ENCODE measurements at regions not wholly inside any gene's neighbourhood (a gene's known extent, or its start where the extent isn't known, plus 50 kb on each side); places are given as distances from the start of the nearest gene placed in this dataset.

DNA sequence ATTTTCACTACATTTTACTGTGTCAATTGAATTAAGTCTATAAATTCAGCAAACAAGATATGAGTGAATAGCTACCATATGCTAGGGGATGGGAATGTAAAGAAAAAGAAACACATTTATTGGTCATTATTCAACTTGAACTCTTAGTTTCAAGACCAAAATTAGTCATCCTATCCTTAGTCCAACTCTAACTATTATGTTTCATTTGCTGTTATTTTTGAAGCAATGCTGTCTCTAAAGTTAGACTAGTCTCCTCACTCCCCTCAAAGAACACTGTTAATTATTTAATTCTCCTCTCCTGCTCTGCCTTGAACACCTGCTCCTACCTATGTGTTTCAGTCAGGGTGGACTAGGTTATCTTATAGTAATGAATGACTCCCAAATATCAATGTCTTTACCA lies 920.9 kb downstream of the TUSC7 start:
- POLR2A ChIA-PET (ENCODE audit: partially characterized antibody) = no interaction called here
- Histone ChIP-seq H2BK5ac (ENCODE audit: low read depth, low read length) (no peak overlapping the region), H3K4ac (replicated peaks; ENCODE audit: insufficient read length, low read depth, low read length) (no peak overlapping the region), H3K14ac (ENCODE audit: insufficient read length) (no peak overlapping the region), H4K8ac (ENCODE audit: extremely low read depth, insufficient read depth, low read length) (no peak overlapping the region), H3K79me1 (ENCODE audit: low read depth, low read length) (no peaks in the 10 kb centered on the region), H3K9me3 (ENCODE audit: insufficient read depth in 2 of 2, low read depth in 1 of 2, low read length in 1 of 2) (no peaks in the 10 kb centered on the region), H3K4me3 (ENCODE audit: extremely low read depth in 1 of 4, insufficient read depth in 2 of 4, low read depth in 3 of 4, low read length in 4 of 4) (no peak overlapping the region), H3K56ac (replicated peaks; ENCODE audit: insufficient read length, low read depth, low read length) (no peak overlapping the region), H2BK120ac (replicated peaks; ENCODE audit: low read depth, low read length) (no peak overlapping the region), H2AFZ (ENCODE audit: low read length) (no peak overlapping the region), H3K4me1 (replicated peaks in 1 of 4; ENCODE audit: control insufficient read depth in 3 of 4, insufficient read depth in 4 of 4, low read length in 3 of 4) (no peaks in the 10 kb centered on the region), H2AK5ac (ENCODE audit: low read depth, low read length) (no peak overlapping the region), H3K18ac (ENCODE audit: extremely low read depth, low read length) (no peak overlapping the region), H3K27me3 (replicated peaks in 1 of 4; ENCODE audit: control insufficient read depth in 3 of 4, extremely low read depth in 1 of 4, insufficient read depth in 3 of 4, low read length in 3 of 4) (no peaks in the 10 kb centered on the region), H2BK12ac (ENCODE audit: low read depth, low read length) (no peak overlapping the region), H3K9ac (replicated peaks in 1 of 4; ENCODE audit: extremely low read depth in 1 of 4, low read depth in 3 of 4, low read length in 3 of 4) (no peak overlapping the region), H3K23me2 (ENCODE audit: low read depth, low read length) (no peaks in the 10 kb centered on the region), H4K20me1 (replicated peaks in 1 of 2; ENCODE audit: control insufficient read depth in 1 of 2, insufficient read depth in 2 of 2, low read length in 2 of 2) (no peaks in the 10 kb centered on the region), H3K79me2 (ENCODE audit: control insufficient read depth in 1 of 2, insufficient read depth in 2 of 2, low read length in 2 of 2) (no peaks in the 10 kb centered on the region), H2BK20ac (ENCODE audit: low read length) (no peak overlapping the region), H3K23ac (ENCODE audit: insufficient read length) (no peak overlapping the region), H3K36me3 (ENCODE audit: control insufficient read depth in 2 of 4, insufficient read depth in 4 of 4, low read length in 3 of 4) (no peaks in the 10 kb centered on the region), H3K4me2 (ENCODE audit: insufficient read depth in 1 of 2, low read depth in 2 of 2, low read length in 2 of 2) (no peak overlapping the region), H2BK15ac (ENCODE audit: low read length) (no peak overlapping the region), H4K91ac (replicated peaks; ENCODE audit: insufficient read length, low read length) (no peak overlapping the region), H3K27ac (ENCODE audit: low read depth, low read length) (no peak overlapping the region), H4K5ac (ENCODE audit: insufficient read length, low read depth, low read length) (no peak overlapping the region)
- FAIRE-seq (no peak), DNase-seq (ENCODE audit: low read depth in 1 of 2, low spot score in 2 of 2) (no peak)
- TF ChIP-seq RFX5 (IDR thresholded peaks at IDR 0.05; ENCODE audit: borderline replicate concordance, low read depth, low read length) (no peak), BCL11A (IDR thresholded peaks at IDR 0.05; ENCODE audit: low read depth in 2 of 2, low read length in 2 of 2) (no peak), TAF7 (optimal IDR thresholded peaks at IDR 0.05; ENCODE audit: borderline replicate concordance, low read depth, low read length) (no peak), CHD2 (IDR thresholded peaks at IDR 0.05; ENCODE audit: low read length) (no peak), ZNF274 (IDR thresholded peaks at IDR 0.05; ENCODE audit: borderline replicate concordance, extremely low read depth, low read length) (no peak), KDM1A (IDR thresholded peaks at IDR 0.05; ENCODE audit: borderline replicate concordance, low read length) (no peak), EP300 (IDR thresholded peaks at IDR 0.05; ENCODE audit: borderline replicate concordance in 1 of 2, low read depth in 2 of 2, low read length in 2 of 2) (no peak), HDAC6 (IDR thresholded peaks at IDR 0.05; ENCODE audit: low read depth, low read length) (no peak), JUN (IDR thresholded peaks at IDR 0.05; ENCODE audit: low read depth, low read length) (no peak)
- TF ChIP-seq, protein P1, sequence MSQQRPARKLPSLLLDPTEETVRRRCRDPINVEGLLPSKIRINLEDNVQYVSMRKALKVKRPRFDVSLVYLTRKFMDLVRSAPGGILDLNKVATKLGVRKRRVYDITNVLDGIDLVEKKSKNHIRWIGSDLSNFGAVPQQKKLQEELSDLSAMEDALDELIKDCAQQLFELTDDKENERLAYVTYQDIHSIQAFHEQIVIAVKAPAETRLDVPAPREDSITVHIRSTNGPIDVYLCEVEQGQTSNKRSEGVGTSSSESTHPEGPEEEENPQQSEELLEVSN (IDR thresholded peaks at IDR 0.05) = no peak
- TF ChIP-seq, protein P2, sequence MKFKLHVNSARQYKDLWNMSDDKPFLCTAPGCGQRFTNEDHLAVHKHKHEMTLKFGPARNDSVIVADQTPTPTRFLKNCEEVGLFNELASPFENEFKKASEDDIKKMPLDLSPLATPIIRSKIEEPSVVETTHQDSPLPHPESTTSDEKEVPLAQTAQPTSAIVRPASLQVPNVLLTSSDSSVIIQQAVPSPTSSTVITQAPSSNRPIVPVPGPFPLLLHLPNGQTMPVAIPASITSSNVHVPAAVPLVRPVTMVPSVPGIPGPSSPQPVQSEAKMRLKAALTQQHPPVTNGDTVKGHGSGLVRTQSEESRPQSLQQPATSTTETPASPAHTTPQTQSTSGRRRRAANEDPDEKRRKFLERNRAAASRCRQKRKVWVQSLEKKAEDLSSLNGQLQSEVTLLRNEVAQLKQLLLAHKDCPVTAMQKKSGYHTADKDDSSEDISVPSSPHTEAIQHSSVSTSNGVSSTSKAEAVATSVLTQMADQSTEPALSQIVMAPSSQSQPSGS (IDR thresholded peaks at IDR 0.05; ENCODE audit: low read length) = no peak
- TF ChIP-seq, protein P3, sequence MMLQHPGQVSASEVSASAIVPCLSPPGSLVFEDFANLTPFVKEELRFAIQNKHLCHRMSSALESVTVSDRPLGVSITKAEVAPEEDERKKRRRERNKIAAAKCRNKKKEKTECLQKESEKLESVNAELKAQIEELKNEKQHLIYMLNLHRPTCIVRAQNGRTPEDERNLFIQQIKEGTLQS (IDR thresholded peaks at IDR 0.05; ENCODE audit: insufficient read depth, low read depth, low read length) = no peak
- CTCF ChIA-PET (ENCODE audit: partially characterized antibody) = no interaction called here
